ENCODE measurements at regions not wholly inside any gene's neighbourhood (a gene's known extent, or its start where the extent isn't known, plus 50 kb on each side); places are given as distances from the start of the nearest gene placed in this dataset.
"Not testable (repeated sequence)": the region's sequence is repeated elsewhere in the genome, so short reads cannot be mapped to it uniquely, and the experiment has no call there.

DNA sequence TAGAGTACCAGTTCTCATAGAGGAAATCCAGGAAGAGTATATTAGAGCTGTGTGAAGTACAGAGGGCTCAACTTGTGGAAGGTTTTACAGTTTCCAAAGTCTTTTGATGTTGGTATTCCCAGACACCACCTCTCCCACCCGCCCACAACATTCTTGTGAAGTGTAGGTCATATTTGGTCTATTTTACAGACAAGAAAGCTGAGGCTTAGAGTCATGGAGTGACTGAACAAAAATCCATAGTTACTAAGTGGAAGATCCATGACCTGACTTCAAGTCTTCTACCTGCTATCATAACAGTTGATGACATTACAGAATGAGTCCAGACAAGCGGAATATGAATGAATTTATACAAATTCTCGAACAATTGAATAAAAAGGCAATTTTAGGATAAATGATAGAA lies 187.1 kb upstream of the RPS23 start:
- POLR2A ChIA-PET, result no interaction called here
- in situ Hi-C loops (cut with HindIII; ENCODE audit: low pct_unique_long_range_greater_than_20kb, low sequenced_read_pairs), result no loop called here

DNA sequence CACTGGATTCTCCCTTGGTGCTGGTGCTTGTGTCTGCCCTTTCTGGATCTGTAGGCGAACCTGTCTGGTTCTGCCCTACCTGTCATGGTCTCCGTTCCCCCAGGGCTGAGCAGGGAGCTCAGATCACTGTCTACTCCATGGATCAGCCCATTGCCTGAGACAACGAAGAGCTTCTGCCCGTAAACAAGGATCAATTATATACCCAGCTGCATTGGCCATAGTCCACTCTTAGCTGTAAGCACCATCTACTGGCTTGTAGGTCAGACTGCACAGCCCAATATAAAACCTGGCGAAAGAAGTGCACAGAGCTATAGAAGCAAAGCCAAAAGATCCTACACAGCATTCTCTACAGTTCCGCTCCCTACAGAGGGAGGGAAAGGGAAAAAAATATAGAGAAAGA lies 181.5 kb upstream of the RPS23 start:
- no TSS peak for BruUV-seq (replicated peaks)
- Histone ChIP-seq H3K9me3 (ENCODE audit: control insufficient read depth, insufficient read depth, low read depth, low read length) (no peaks in the 10 kb centered on the region), H3K27ac (ENCODE audit: low read length) (no peak overlapping the region), H3K4me1 (ENCODE audit: control insufficient read depth, insufficient read depth, low read length) (no peaks in the 10 kb centered on the region), H3K4me3 (ENCODE audit: low read depth in 2 of 2, low read length in 2 of 2) (no peak overlapping the region), H3K27me3 (ENCODE audit: control insufficient read depth, insufficient read depth, low read length) (no peaks in the 10 kb centered on the region), H3K36me3 (ENCODE audit: control insufficient read depth, insufficient read depth, low read length) (no peaks in the 10 kb centered on the region)
- ChIA-PET POLR2A (no interaction called here), CTCF (no interaction called here)
- in situ Hi-C loops (cut with HindIII; ENCODE audit: low pct_unique_long_range_greater_than_20kb, low sequenced_read_pairs), result no loop called here
- TF ChIP-seq CTCF (IDR thresholded peaks at IDR 0.05) (no peak), POLR2AphosphoS5 (IDR thresholded peaks at IDR 0.05; ENCODE audit: low read depth, low read length) (no peak), TCF7L2 (IDR thresholded peaks at IDR 0.05; ENCODE audit: low read depth, low read length) (no peak), SIN3A (IDR thresholded peaks at IDR 0.05; ENCODE audit: borderline replicate concordance, insufficient read depth, low read depth, low read length) (no peak)
- TF ChIP-seq, protein P1, sequence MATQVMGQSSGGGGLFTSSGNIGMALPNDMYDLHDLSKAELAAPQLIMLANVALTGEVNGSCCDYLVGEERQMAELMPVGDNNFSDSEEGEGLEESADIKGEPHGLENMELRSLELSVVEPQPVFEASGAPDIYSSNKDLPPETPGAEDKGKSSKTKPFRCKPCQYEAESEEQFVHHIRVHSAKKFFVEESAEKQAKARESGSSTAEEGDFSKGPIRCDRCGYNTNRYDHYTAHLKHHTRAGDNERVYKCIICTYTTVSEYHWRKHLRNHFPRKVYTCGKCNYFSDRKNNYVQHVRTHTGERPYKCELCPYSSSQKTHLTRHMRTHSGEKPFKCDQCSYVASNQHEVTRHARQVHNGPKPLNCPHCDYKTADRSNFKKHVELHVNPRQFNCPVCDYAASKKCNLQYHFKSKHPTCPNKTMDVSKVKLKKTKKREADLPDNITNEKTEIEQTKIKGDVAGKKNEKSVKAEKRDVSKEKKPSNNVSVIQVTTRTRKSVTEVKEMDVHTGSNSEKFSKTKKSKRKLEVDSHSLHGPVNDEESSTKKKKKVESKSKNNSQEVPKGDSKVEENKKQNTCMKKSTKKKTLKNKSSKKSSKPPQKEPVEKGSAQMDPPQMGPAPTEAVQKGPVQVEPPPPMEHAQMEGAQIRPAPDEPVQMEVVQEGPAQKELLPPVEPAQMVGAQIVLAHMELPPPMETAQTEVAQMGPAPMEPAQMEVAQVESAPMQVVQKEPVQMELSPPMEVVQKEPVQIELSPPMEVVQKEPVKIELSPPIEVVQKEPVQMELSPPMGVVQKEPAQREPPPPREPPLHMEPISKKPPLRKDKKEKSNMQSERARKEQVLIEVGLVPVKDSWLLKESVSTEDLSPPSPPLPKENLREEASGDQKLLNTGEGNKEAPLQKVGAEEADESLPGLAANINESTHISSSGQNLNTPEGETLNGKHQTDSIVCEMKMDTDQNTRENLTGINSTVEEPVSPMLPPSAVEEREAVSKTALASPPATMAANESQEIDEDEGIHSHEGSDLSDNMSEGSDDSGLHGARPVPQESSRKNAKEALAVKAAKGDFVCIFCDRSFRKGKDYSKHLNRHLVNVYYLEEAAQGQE (IDR thresholded peaks at IDR 0.05; ENCODE audit: insufficient read depth in 1 of 2, low read depth in 2 of 2, low read length in 1 of 2), result no peak
- no peak for DNase-seq (ENCODE audit: low read depth, low spot score)
- intact Hi-C loops (cut with micrococcal nuclease; ENCODE audit: unreplicated experiment), result no loop called here
- ATAC-seq, result no peak

More for the DNA sequence above, 187.1 kb upstream of the RPS23 start:
- H3K4me1 ChIP-seq (ENCODE audit: control insufficient read depth, insufficient read depth, low read length), result no peaks in the 10 kb centered on the region
- H3K27ac ChIP-seq (ENCODE audit: low read length), result no peak overlapping the region
- H3K27me3 ChIP-seq (ENCODE audit: control insufficient read depth, insufficient read depth, low read length), result no peaks in the 10 kb centered on the region
- no peaks in the 10 kb centered on the region for H3K36me3 ChIP-seq (ENCODE audit: control insufficient read depth, insufficient read depth, low read length)
- TF ChIP-seq POLR2AphosphoS5 (IDR thresholded peaks at IDR 0.05; ENCODE audit: low read depth, low read length), result no peak
- TF ChIP-seq CTCF (IDR thresholded peaks at IDR 0.05), result no peak
- no peak for TF ChIP-seq SIN3A (IDR thresholded peaks at IDR 0.05; ENCODE audit: borderline replicate concordance, insufficient read depth, low read depth, low read length)
- TF ChIP-seq, protein P1 (IDR thresholded peaks at IDR 0.05; ENCODE audit: insufficient read depth in 1 of 2, low read depth in 2 of 2, low read length in 1 of 2), result no peak
- no peak for TF ChIP-seq TCF7L2 (IDR thresholded peaks at IDR 0.05; ENCODE audit: low read depth, low read length)
- H3K4me3 ChIP-seq (ENCODE audit: low read depth in 2 of 2, low read length in 2 of 2), result no peak overlapping the region
- ATAC-seq (no peak), DNase-seq (ENCODE audit: low read depth, low spot score) (no peak)
- H3K9me3 ChIP-seq (ENCODE audit: control insufficient read depth, insufficient read depth, low read depth, low read length), result no peaks in the 10 kb centered on the region
- no TSS peak for BruUV-seq (replicated peaks)
- CTCF ChIA-PET, result no interaction called here
- intact Hi-C loops (cut with micrococcal nuclease; ENCODE audit: unreplicated experiment), result no loop called here

GRCh38 chr5:82455317-82455716 lies 177.2 kb upstream of the RPS23 start:
- H3K36me3 ChIP-seq (ENCODE audit: control insufficient read depth, insufficient read depth, low read length); CTCF ChIA-PET; H3K27me3 ChIP-seq (ENCODE audit: control insufficient read depth, insufficient read depth, low read length); H3K27ac ChIP-seq (ENCODE audit: low read length); ATAC-seq; POLR2A ChIA-PET; in situ Hi-C loops (cut with HindIII; ENCODE audit: low pct_unique_long_range_greater_than_20kb, low sequenced_read_pairs); DNase-seq (ENCODE audit: low read depth, low spot score); H3K4me3 ChIP-seq (ENCODE audit: low read depth in 2 of 2, low read length in 2 of 2); H3K9me3 ChIP-seq (ENCODE audit: control insufficient read depth, insufficient read depth, low read depth, low read length); intact Hi-C loops (cut with micrococcal nuclease; ENCODE audit: unreplicated experiment); BruUV-seq (replicated peaks); H3K4me1 ChIP-seq (ENCODE audit: control insufficient read depth, insufficient read depth, low read length): not testable (repeated sequence)
